GM21515 (cell line): ENCODE measurements at regions not wholly inside any gene's neighbourhood (a gene's known extent, or its start where the extent isn't known, plus 50 kb on each side); places are given as distances from the start of the nearest gene placed in this dataset.

Experiments used
- ATAC-seq: cut with Tn5 transposase; IDR thresholded peaks from one replicate; pipeline ENCODE4 v1.9.1; 2021; ENCODE audit not compliant: unreplicated experiment

DNA sequence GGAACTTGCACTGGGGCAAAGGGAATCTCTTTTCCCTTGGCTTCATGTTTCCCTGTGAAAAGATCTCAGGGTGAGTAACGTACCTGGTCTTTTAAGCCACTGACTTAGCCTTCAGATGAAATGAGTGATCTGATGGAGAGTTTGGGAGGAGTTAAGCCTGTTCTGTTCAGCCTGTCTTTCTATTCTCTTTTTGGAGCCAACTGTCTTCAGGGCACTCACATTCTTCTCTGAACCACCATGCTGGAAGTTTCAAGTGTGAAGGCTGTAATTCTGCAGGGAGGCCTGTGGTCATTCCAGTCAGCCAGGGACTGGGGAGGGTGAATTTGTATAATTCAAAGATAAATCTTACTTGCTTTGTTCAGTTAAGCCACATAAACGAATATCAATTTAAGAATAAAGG, 722.2 kb upstream of the SEMA6A start:
- ATAC-seq = no peak

GRCh38 chr5:117295941-117296340, 721.3 kb upstream of the SEMA6A start:
- ATAC-seq = no peak

DNA sequence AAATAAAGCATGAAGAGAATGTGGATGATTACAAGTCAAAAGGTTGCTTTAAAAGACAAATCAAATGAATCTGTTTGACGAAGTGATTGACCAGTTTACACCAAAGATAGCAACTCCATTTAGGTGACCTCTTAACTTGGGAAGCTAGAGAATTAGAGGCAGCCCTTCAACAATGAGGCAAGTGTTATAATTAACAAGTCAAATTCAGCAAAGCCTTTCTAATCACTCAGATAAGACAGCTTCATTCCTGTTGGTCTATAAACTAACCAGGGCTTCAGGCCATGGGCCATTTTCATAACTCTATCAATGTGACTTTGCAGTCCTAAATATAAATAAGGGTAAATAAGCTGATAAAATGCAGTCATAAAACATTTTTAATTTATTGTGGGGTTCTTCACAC, 712.2 kb upstream of the SEMA6A start:
- ATAC-seq = no peak

- no peak for ATAC-seq
These were observed 697.0 kb upstream of the SEMA6A start for GRCh38 chr5:117271656-117272055.

DNA sequence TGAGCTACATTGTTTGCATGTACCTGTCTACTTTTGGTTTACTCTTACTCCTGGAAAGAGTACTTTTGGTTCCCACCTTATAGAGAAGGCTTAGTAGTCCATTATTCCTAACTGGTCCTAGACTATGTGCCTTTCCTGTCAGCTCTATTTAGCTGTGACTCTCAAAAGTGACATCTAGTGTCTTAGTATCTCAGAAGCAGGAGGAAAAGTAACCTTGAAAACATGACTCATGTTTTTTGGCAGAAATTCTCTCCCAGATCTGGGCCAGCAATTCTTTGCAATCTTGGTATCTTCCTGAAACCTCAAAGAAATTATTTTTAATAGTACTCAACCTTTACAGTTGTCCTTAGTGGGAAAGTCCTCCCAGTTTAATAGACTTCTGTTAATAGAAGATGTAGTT, 691.7 kb upstream of the SEMA6A start:
- no peak for ATAC-seq

GRCh38 chr5:117263231-117263630, 688.6 kb upstream of the SEMA6A start:
- ATAC-seq = no peak

GRCh38 chr5:117262572-117263131, 688.0 kb upstream of the SEMA6A start:
- no peak for ATAC-seq

- no peak for ATAC-seq
These were observed 687.4 kb upstream of the SEMA6A start for GRCh38 chr5:117261948-117262571.

GRCh38 chr5:117255211-117256027, 680.8 kb upstream of the SEMA6A start:
- no peak for ATAC-seq

- ATAC-seq = no peak
These were observed 677.9 kb upstream of the SEMA6A start for GRCh38 chr5:117252566-117252965.

- no peak for ATAC-seq
These were observed 674.6 kb upstream of the SEMA6A start for GRCh38 chr5:117249086-117249815.

- no peak for ATAC-seq
These were observed 671.8 kb upstream of the SEMA6A start for GRCh38 chr5:117246424-117246823.

GRCh38 chr5:117245130-117245529, 670.5 kb upstream of the SEMA6A start:
- ATAC-seq = no peak

DNA sequence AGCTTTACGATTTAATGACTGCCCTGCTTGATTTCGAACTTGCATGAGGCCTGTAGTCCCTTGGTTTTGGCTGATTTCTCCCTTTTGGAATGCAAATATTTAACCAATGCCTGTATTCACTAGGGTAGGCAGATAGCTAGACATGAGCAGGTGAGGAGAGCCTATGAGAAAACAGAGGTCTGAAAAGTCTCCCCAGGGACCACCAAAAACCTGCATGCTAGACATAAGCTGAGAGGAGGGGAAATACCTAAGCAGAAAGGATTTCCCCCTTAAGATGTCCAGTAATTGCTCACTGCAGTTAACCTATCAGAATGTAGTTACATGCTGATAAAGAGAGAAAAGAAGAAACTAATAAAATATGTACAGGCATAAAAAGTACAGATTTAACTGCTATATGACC, 667.4 kb upstream of the SEMA6A start:
- ATAC-seq = no peak

DNA sequence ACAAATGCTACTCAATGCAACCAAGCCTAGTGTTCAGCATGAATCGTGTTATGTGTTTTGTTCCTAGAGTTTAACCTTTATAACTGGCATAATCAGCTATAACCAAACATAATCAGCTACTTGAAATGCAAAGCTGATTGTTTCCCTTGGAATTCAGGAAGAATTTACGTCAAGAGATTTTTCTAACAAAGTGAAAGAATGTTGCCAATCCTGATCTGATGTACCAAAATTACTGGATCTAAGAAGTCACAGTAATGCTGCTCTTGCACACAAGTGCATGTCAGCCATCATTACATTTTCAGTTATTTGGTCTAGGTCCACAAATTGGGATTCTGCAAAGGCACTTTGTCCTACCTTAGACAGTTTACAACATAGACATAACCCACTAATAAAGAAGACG, 662.3 kb upstream of the SEMA6A start:
- ATAC-seq = no peak

GRCh38 chr5:117235786-117236185, 661.2 kb upstream of the SEMA6A start:
- no peak for ATAC-seq

GRCh38 chr5:117230375-117230774, 655.8 kb upstream of the SEMA6A start:
- ATAC-seq = no peak

- ATAC-seq = no peak
These were observed 646.1 kb upstream of the SEMA6A start for GRCh38 chr5:117220730-117221129.

DNA sequence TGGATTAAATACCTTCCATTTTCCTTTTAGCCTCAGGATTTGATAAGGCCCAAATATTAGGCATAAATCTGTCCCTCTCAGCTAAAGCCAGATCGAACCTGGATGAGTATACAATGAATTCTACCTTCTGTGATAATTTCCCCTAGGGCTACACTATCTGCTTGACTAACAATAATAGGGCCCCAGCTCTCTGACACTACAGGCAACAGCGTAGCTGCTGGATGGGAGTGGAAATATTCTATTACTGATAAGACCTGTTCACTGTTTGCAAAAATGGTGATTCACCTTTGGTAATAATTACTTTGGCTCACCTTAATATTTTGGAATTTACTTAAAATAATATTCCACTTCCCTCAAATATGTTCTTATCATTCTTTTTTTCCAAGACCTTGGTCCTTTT, 644.2 kb upstream of the SEMA6A start:
- no peak for ATAC-seq

- no peak for ATAC-seq
These were observed 638.2 kb upstream of the SEMA6A start for GRCh38 chr5:117212866-117213265.

- no peak for ATAC-seq
These were observed 636.2 kb upstream of the SEMA6A start for GRCh38 chr5:117210796-117211195.

DNA sequence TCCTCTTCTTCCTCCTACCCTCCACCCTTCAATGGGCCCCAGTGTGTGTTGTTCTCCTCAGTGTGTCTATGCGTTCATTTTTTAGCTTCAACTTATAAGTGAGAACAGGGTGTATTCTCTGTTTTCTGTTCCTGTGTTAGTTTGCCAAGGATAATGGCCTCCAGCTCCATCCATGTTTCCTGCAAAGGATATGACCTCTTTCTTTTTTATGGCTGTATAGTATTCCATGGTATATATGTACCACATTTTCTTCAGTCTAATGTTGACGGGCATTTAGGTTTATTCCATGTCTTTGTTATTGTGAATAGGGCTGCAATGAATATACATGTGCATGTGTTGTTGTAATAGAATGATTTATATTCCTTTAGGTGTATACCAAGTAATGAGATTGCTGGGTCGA, 634.9 kb upstream of the SEMA6A start:
- no peak for ATAC-seq
